Activated CD8-positive, alpha-beta memory T cell treated with anti-CD3 and anti-CD28 coated beads, Interleukin-2, amount 50 U/mL, for 1 hour (primary cell): ENCODE measurements at regions not wholly inside any gene's neighbourhood (a gene's known extent, or its start where the extent isn't known, plus 50 kb on each side); places are given as distances from the start of the nearest gene placed in this dataset.
A peak's percentile ranks its signal among the peaks of the same experiment; 100 is the strongest.

Source experiments
- DNase-seq: peaks from one replicate; pipeline ENCODE4 v3.0.0-alpha.2; 2020; ENCODE audit errors: extremely low read depth

- no peak for DNase-seq
These were observed 50.7 kb upstream of the SPATA12 start for GRCh38 chr3:57009802-57010201.

- DNase-seq: no peak
These were observed 51.1 kb upstream of the SPATA12 start for GRCh38 chr3:57009367-57009766.

- DNase-seq: no peak
These were observed 52.7 kb upstream of the SPATA12 start for GRCh38 chr3:57007521-57008460.

- DNase-seq: no peak
These were observed 53.5 kb upstream of the SPATA12 start for GRCh38 chr3:57006949-57007419.

- DNase-seq: no peak
These were observed 54.2 kb upstream of the SPATA12 start for GRCh38 chr3:57006179-57006657.

GRCh38 chr3:57004229-57004628 lies 56.2 kb upstream of the SPATA12 start:
- DNase-seq: no peak

GRCh38 chr3:57003676-57004075 lies 56.8 kb upstream of the SPATA12 start:
- DNase-seq: no peak

- no peak for DNase-seq
These were observed 59.1 kb upstream of the SPATA12 start for GRCh38 chr3:57001356-57001755.

GRCh38 chr3:57000012-57000411 lies 60.5 kb upstream of the SPATA12 start:
- DNase-seq: no peak

GRCh38 chr3:56999547-56999946 lies 60.9 kb upstream of the SPATA12 start:
- no peak for DNase-seq

GRCh38 chr3:56998076-56998529 lies 62.4 kb upstream of the SPATA12 start:
- DNase-seq: no peak

GRCh38 chr3:56997675-56998074 lies 62.8 kb upstream of the SPATA12 start:
- DNase-seq: no peak

GRCh38 chr3:56997041-56997440 lies 63.4 kb upstream of the SPATA12 start:
- DNase-seq: no peak

- DNase-seq: no peak
These were observed 66.1 kb upstream of the SPATA12 start for GRCh38 chr3:56994391-56994790.

- DNase-seq: no peak
These were observed 69.8 kb upstream of the SPATA12 start for GRCh38 chr3:56990641-56991015.

GRCh38 chr3:56989977-56990640 lies 70.4 kb upstream of the SPATA12 start:
- no peak for DNase-seq

- DNase-seq: no peak
These were observed 71.1 kb upstream of the SPATA12 start for GRCh38 chr3:56989169-56989976.

- peak; percentile 51 for DNase-seq
These were observed 71.9 kb upstream of the SPATA12 start for GRCh38 chr3:56988458-56989168.

GRCh38 chr3:56987238-56987895 lies 73.1 kb upstream of the SPATA12 start:
- DNase-seq: no peak

- DNase-seq: no peak
These were observed 74.1 kb upstream of the SPATA12 start for GRCh38 chr3:56986347-56986746.

- DNase-seq: no peak
These were observed 74.6 kb upstream of the SPATA12 start for GRCh38 chr3:56985878-56986277.
